HepG2 (cell line): ENCODE measurements at regions not wholly inside any gene's neighbourhood (a gene's known extent, or its start where the extent isn't known, plus 50 kb on each side); places are given as distances from the start of the nearest gene placed in this dataset.
A peak's percentile ranks its signal among the peaks of the same experiment; 100 is the strongest.

Experiments used
- ATAC-seq: fragments of 200-7000 bp; cut with Tn5 transposase; 3 replicates; pipeline ENCODE4 v1.9.1; 2020; ENCODE audit warnings: mild to moderate bottlenecking, moderate library complexity
- BruUV-seq: library from RNA; stranded (reverse); fragments of 400-500 nt; replicated peaks from 2 replicates; lab custom pipeline; 2021; lab: Mats Ljungman, UMichigan
- CTCF ChIA-PET: fragments of 300-600 bp; formaldehyde crosslinking; extraction: SDS; loops from one replicate; lab custom pipeline; 2021; ENCODE audit warnings: low total read pairs, inconsistent platforms, low intra/inter-chr PET ratio; lab: Yijun Ruan, JAX
- POLR2A ChIA-PET: fragments of 350-600 bp; sonication (Branson Sonifier 250); formaldehyde crosslinking; loops from one replicate; lab custom pipeline; 2020; ENCODE audit warnings: antibody characterized with exemption, inconsistent platforms; lab: Yijun Ruan, JAX
- DNase-seq: peaks from one replicate; pipeline ENCODE4 v3.0.0-alpha.2; 2015; ENCODE audit warnings: low spot score
- FAIRE-seq: peaks from 3 replicates; lab custom pipeline; 2011; peaks lifted over from hg19 to GRCh38; lab: Jason Lieb, UNC
- H2AFZ ChIP-seq: one replicate; pipeline ENCODE4 v1.6.1; 2011; ENCODE audit warnings: low read length, inconsistent platforms
- H3K27ac ChIP-seq: fragments of 300-600 bp; 3 replicates; pipeline ENCODE4 v1.8.0; 2011; ENCODE audit warnings: mixed run types, mild to moderate bottlenecking, mixed read lengths, low read length, inconsistent platforms; ENCODE audit not compliant: insufficient read depth; ENCODE audit errors: extremely low read length
- H3K27me3 ChIP-seq, 2 experiments: fragments of 200-600 bp in 1 of 2; 2 replicates in 1 of 2; 3 replicates in 1 of 2; pipeline versions ENCODE4 v1.6.0 to v1.8.0; 2011; ENCODE audit warnings: low read length in 2 of 2, mild to moderate bottlenecking in 2 of 2, moderate library complexity in 2 of 2, inconsistent platforms in 1 of 2; ENCODE audit not compliant: insufficient read depth in 2 of 2, control insufficient read depth in 1 of 2
- H3K36me3 ChIP-seq, 2 experiments: fragments of 200-600 bp in 1 of 2; replicated peaks in 1 of 2; 2 replicates in 1 of 2; 3 replicates in 1 of 2; pipeline versions ENCODE4 v1.5.1 to v1.8.0; 2011; ENCODE audit warnings: low read length in 2 of 2, inconsistent platforms in 1 of 2; ENCODE audit not compliant: insufficient read depth in 2 of 2, control insufficient read depth in 1 of 2
- H3K4me1 ChIP-seq: 2 replicates; pipeline ENCODE4 v1.5.1; 2012; ENCODE audit warnings: low read length, inconsistent platforms; ENCODE audit not compliant: insufficient read depth
- H3K4me2 ChIP-seq: 2 replicates; pipeline ENCODE4 v1.6.0; 2011; ENCODE audit warnings: low read depth, low read length, inconsistent platforms
- H3K4me3 ChIP-seq, 3 experiments: fragments of 200-600 bp in 1 of 3; sonication (generic), shearing (Covaris generic) in 1 of 3; replicated peaks in 1 of 3; 2 replicates each; pipeline ENCODE4 v1.5.1; 2011 to 2016; ENCODE audit warnings: low read length in 3 of 3, inconsistent platforms in 2 of 3, low read depth in 2 of 3, mild to moderate bottlenecking in 2 of 3, control low read depth in 1 of 3, mixed read lengths in 1 of 3; ENCODE audit not compliant: insufficient read depth in 1 of 3
- H3K79me2 ChIP-seq: one replicate; pipeline ENCODE4 v1.6.1; 2011; ENCODE audit warnings: low read length, inconsistent platforms; ENCODE audit not compliant: insufficient read depth
- H3K9ac ChIP-seq: 2 replicates; pipeline ENCODE4 v1.6.0; 2011; ENCODE audit warnings: mild to moderate bottlenecking, low read depth, low read length, inconsistent platforms; ENCODE audit not compliant: insufficient read depth
- H3K9me3 ChIP-seq: 2 replicates; pipeline ENCODE4 v1.5.1; 2012; ENCODE audit warnings: mild to moderate bottlenecking, low read length
- H4K20me1 ChIP-seq: 2 replicates; pipeline ENCODE4 v1.6.0; 2011; ENCODE audit warnings: inconsistent platforms, mild to moderate bottlenecking, low read length, moderate library complexity; ENCODE audit not compliant: insufficient read depth
- FIP1L1 ChIP-seq: fragments of 200-400 bp; formaldehyde crosslinking; IDR thresholded peaks from 2 replicates; pipeline ENCODE4 v1.6.1; 2018; ENCODE audit warnings: low read depth, mild to moderate bottlenecking, low read length, moderate library complexity, borderline replicate concordance; ENCODE audit not compliant: insufficient read depth
- HHEX ChIP-seq: IDR thresholded peaks from 2 replicates; pipeline ENCODE4 v1.6.1; 2016; ENCODE audit warnings: control low read depth
- HNF1B ChIP-seq: sonication (generic); formaldehyde crosslinking; IDR thresholded peaks from 2 replicates; pipeline ENCODE4 v1.5.1; 2020; ENCODE audit warnings: mild to moderate bottlenecking, moderate library complexity, missing genetic modification reagents
- MAFF ChIP-seq: IDR thresholded peaks from 2 replicates; pipeline ENCODE4 v1.6.1; 2011; ENCODE audit warnings: low read depth, low read length, improper control_type of control experiment
- MAFK ChIP-seq, 2 experiments: IDR thresholded peaks in 1 of 2; conservative IDR thresholded peaks in 1 of 2; 2 replicates each; pipeline ENCODE4 v1.6.1; 2011; ENCODE audit warnings: improper control_type of control experiment in 2 of 2, low read length in 2 of 2
- MAX ChIP-seq: IDR thresholded peaks from 2 replicates; pipeline ENCODE4 v1.6.1; 2012; ENCODE audit warnings: inconsistent platforms
- MXD1 ChIP-seq: sonication (generic); formaldehyde crosslinking; IDR thresholded peaks from 2 replicates; pipeline ENCODE4 v1.4.0; 2020; ENCODE audit warnings: mild to moderate bottlenecking, missing genetic modification reagents
- RELA ChIP-seq: sonication (generic); formaldehyde crosslinking; IDR thresholded peaks from 2 replicates; pipeline ENCODE4 v1.4.0; 2020; ENCODE audit warnings: missing genetic modification reagents
- SP4 ChIP-seq: sonication (generic); formaldehyde crosslinking; IDR thresholded peaks from 2 replicates; pipeline ENCODE4 v1.8.1; 2023; ENCODE audit warnings: mild to moderate bottlenecking, missing genetic modification reagents
- USF2 ChIP-seq, 2 experiments: sonication (generic) in 1 of 2; formaldehyde crosslinking in 1 of 2; IDR thresholded peaks; 2 replicates each; pipeline versions ENCODE4 v1.5.1 to v1.6.1; 2011 to 2020; ENCODE audit warnings: borderline replicate concordance in 1 of 2, low read depth in 1 of 2, low read length in 1 of 2, mild to moderate bottlenecking in 1 of 2, missing genetic modification reagents in 1 of 2, moderate library complexity in 1 of 2
- ZBTB46 ChIP-seq: sonication (generic); formaldehyde crosslinking; IDR thresholded peaks from 2 replicates; pipeline ENCODE4 v1.4.0; 2020; ENCODE audit warnings: mild to moderate bottlenecking, missing genetic modification reagents, borderline replicate concordance
- ZC3H13 ChIP-seq: sonication (generic); formaldehyde crosslinking; IDR thresholded peaks from 2 replicates; pipeline ENCODE4 v1.8.1; 2023; ENCODE audit warnings: mild to moderate bottlenecking, missing genetic modification reagents, moderate library complexity
- ZC3H4 ChIP-seq: sonication (generic); formaldehyde crosslinking; IDR thresholded peaks from 2 replicates; pipeline ENCODE4 v1.4.0; 2020; ENCODE audit warnings: missing genetic modification reagents, borderline replicate concordance
- ZNF562 ChIP-seq: sonication (generic); formaldehyde crosslinking; IDR thresholded peaks from 2 replicates; pipeline ENCODE4 v1.8.0; 2022; ENCODE audit warnings: missing genetic modification reagents, borderline replicate concordance
- WGBS: methylation state at CpG from one replicate; pipeline ENCODE4 v1.1.6; 2017; ENCODE audit warnings: low lambda C conversion rate; 5-methylcytosine and 5-hydroxymethylcytosine counted together
- in situ Hi-C: cut with HindIII; loops from 2 replicates; pipeline ENCODE4 v1.10.0; 2017; ENCODE audit warnings: low pct_unique_long_range_greater_than_20kb; ENCODE audit not compliant: extremely low pct_ligation_motif_present
- intact Hi-C: fragments of 100-400 bp; cut with micrococcal nuclease; formaldehyde crosslinking; loops from one replicate; pipeline ENCODE4 v1.10.0; 2022; ENCODE audit not compliant: unreplicated experiment

GRCh38 chr12:78753058-78753457 lies 111.5 kb upstream of the SYT1 start:
- FAIRE-seq (no peak), ATAC-seq (no peak), DNase-seq (no peak)
- Histone ChIP-seq H3K4me2 (no peak overlapping the region), H3K9me3 (no peaks in the 10 kb centered on the region), H4K20me1 (no peaks in the 10 kb centered on the region), H3K79me2 (no peaks in the 10 kb centered on the region), H3K4me1 (no peaks in the 10 kb centered on the region), H3K9ac (no peak overlapping the region), H3K36me3 (no peaks in the 10 kb centered on the region), H3K27ac (no peak overlapping the region), H3K4me3 (no peak overlapping the region), H3K27me3 (no peaks in the 10 kb centered on the region), H2AFZ (no peak overlapping the region)
- TF ChIP-seq ZBTB46 (no peak), HNF1B (CRISPR knock-in tag) (no peak), MXD1 (CRISPR knock-in tag) (no peak), ZC3H4 (no peak), MAFF (peak; percentile 82), ZC3H13 (CRISPR knock-in tag) (no peak), FIP1L1 (no peak), MAFK (conservative IDR thresholded peaks at IDR 0.05 in 1 of 2, IDR thresholded peaks at IDR 0.05 in 1 of 2; ENCODE audit: low read length in 2 of 2) (peak; percentile 78 to 93), USF2 (IDR thresholded peaks at IDR 0.05; ENCODE audit: low read depth, low read length) (no peak), USF2 (CRISPR knock-in tag; IDR thresholded peaks at IDR 0.05; ENCODE audit: borderline replicate concordance) (no peak), SP4 (CRISPR knock-in tag) (no peak), RELA (CRISPR knock-in tag) (no peak), MAX (no peak), ZNF562 (no peak), HHEX (no peak)
- in situ Hi-C loops = no loop called here
- ChIA-PET POLR2A (no interaction called here), CTCF (no interaction called here)
- intact Hi-C loops = no loop called here
- BruUV-seq = no TSS peak
- 0% methylated on average over 1 of the region's 1 CpG for WGBS
